GM20000 (cell line): ENCODE measurements at regions not wholly inside any gene's neighbourhood (a gene's known extent, or its start where the extent isn't known, plus 50 kb on each side); places are given as distances from the start of the nearest gene placed in this dataset.

Experiments used
- DNase-seq: peaks from one replicate; pipeline ENCODE4 v3.0.0; 2012; ENCODE audit warnings: low spot score
- CTCF ChIP-seq: IDR thresholded peaks from 2 replicates; pipeline ENCODE4 v1.5.1; 2012; ENCODE audit warnings: mild to moderate bottlenecking, control low read depth; ENCODE audit errors: extremely low read depth, missing control alignments

- TF ChIP-seq CTCF: no peak
- no peak for DNase-seq
Observed at GRCh38 chr13:80171096-80171495, 169.8 kb downstream of the SPRY2 start.

GRCh38 chr13:80168089-80168850 lies 172.7 kb downstream of the SPRY2 start:
- no peak for DNase-seq
- TF ChIP-seq CTCF: no peak

GRCh38 chr13:80166352-80166751 lies 174.6 kb downstream of the SPRY2 start:
- TF ChIP-seq CTCF: no peak
- no peak for DNase-seq

- DNase-seq: no peak
- no peak for TF ChIP-seq CTCF
Observed at GRCh38 chr13:80164462-80164861, 176.5 kb downstream of the SPRY2 start.

- TF ChIP-seq CTCF: no peak
Observed at GRCh38 chr13:80161896-80162295, 179.0 kb downstream of the SPRY2 start.

GRCh38 chr13:80161219-80161618 lies 179.7 kb downstream of the SPRY2 start:
- TF ChIP-seq CTCF: no peak
- no peak for DNase-seq

More at GRCh38 chr13:80161896-80162295, 179.0 kb downstream of the SPRY2 start:
- DNase-seq: no peak

GRCh38 chr13:80160110-80160509 lies 180.8 kb downstream of the SPRY2 start:
- no peak for DNase-seq
- no peak for TF ChIP-seq CTCF
